Nephron progenitor cell (in vitro differentiated cells): ENCODE measurements at regions not wholly inside any gene's neighbourhood (a gene's known extent, or its start where the extent isn't known, plus 50 kb on each side); places are given as distances from the start of the nearest gene placed in this dataset.
A peak's percentile ranks its signal among the peaks of the same experiment; 100 is the strongest.

Experiments
- DNase-seq: peaks from one replicate; pipeline ENCODE4 v3.0.0; 2021
- H3K27ac Mint-ChIP-seq: 2 replicates; pipeline ENCODE4 v1.8.0; 2021; ENCODE audit warnings: mild to moderate bottlenecking, moderate library complexity, mixed read lengths
- H3K27me3 Mint-ChIP-seq: 2 replicates; pipeline ENCODE4 v1.8.0; 2021; ENCODE audit warnings: mild to moderate bottlenecking, low read depth, mixed read lengths; ENCODE audit not compliant: poor library complexity
- H3K36me3 Mint-ChIP-seq: 2 replicates; pipeline ENCODE4 v1.8.0; 2021; ENCODE audit warnings: low read depth, mixed read lengths
- H3K4me1 Mint-ChIP-seq: 2 replicates; pipeline ENCODE4 v1.8.0; 2021; ENCODE audit warnings: mixed read lengths
- H3K4me3 Mint-ChIP-seq: 2 replicates; pipeline ENCODE4 v1.8.0; 2021; ENCODE audit warnings: mild to moderate bottlenecking, moderate library complexity, mixed read lengths
- H3K9me3 Mint-ChIP-seq: 2 replicates; pipeline ENCODE4 v1.8.0; 2021; ENCODE audit warnings: mild to moderate bottlenecking, moderate library complexity, mixed read lengths
- TF ChIP-seq, protein P1 (sequence below): fragments of 200-600 bp; sonication (generic); IDR thresholded peaks from 2 replicates; pipeline ENCODE4 v1.5.0; 2021; ENCODE audit warnings: antibody characterized with exemption

DNA sequence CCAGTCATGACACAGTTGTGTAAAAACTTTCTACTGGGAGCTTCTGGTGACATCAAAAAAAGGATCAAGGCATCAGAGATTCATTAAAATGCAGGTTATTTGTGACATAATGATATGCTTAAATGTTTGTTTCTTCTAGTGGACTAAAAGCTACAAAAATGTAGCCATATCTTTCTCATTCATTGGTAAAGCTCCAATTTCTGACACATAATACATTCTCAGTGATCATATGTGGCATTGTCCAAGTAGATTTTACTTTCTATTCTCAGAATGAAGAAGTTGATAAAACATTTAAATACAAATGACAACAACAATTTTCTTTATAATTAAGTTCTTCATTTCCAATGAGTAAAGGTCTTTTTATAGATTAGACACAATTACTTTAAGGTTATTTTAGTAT is 71.0 kb upstream of the ARHGEF26 start:
- H3K9me3 Mint-ChIP-seq = peaks cover 5% of the 10 kb centered on the region
- DNase-seq = no peak
- peaks cover 9% of the 10 kb centered on the region for H3K27me3 Mint-ChIP-seq
- no peaks in the 10 kb centered on the region for H3K36me3 Mint-ChIP-seq
- H3K4me3 Mint-ChIP-seq = no peak overlapping the region
- TF ChIP-seq, protein P1, sequence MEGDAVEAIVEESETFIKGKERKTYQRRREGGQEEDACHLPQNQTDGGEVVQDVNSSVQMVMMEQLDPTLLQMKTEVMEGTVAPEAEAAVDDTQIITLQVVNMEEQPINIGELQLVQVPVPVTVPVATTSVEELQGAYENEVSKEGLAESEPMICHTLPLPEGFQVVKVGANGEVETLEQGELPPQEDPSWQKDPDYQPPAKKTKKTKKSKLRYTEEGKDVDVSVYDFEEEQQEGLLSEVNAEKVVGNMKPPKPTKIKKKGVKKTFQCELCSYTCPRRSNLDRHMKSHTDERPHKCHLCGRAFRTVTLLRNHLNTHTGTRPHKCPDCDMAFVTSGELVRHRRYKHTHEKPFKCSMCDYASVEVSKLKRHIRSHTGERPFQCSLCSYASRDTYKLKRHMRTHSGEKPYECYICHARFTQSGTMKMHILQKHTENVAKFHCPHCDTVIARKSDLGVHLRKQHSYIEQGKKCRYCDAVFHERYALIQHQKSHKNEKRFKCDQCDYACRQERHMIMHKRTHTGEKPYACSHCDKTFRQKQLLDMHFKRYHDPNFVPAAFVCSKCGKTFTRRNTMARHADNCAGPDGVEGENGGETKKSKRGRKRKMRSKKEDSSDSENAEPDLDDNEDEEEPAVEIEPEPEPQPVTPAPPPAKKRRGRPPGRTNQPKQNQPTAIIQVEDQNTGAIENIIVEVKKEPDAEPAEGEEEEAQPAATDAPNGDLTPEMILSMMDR = no peak
- no peaks in the 10 kb centered on the region for H3K4me1 Mint-ChIP-seq
- no peak overlapping the region for H3K27ac Mint-ChIP-seq

- H3K4me1 Mint-ChIP-seq = no peaks in the 10 kb centered on the region
- no peak overlapping the region for H3K27ac Mint-ChIP-seq
These were observed 70.4 kb upstream of the ARHGEF26 start for GRCh38 chr3:154050766-154051165.

GRCh38 chr3:154059833-154060232 is 61.4 kb upstream of the ARHGEF26 start:
- TF ChIP-seq, protein P1 = no peak
- Mint-ChIP-seq H3K27me3 (no peaks in the 10 kb centered on the region), H3K36me3 (no peaks in the 10 kb centered on the region), H3K9me3 (no peaks in the 10 kb centered on the region), H3K4me3 (peak overlapping the region; percentile 19), H3K4me1 (peaks cover 19% of the 10 kb centered on the region), H3K27ac (peak overlapping the region; percentile 36)
- peak; percentile 3 for DNase-seq

More at GRCh38 chr3:154050766-154051165, 70.4 kb upstream of the ARHGEF26 start:
- Mint-ChIP-seq H3K4me3 (no peak overlapping the region), H3K27me3 (peaks cover 9% of the 10 kb centered on the region), H3K36me3 (no peaks in the 10 kb centered on the region), H3K9me3 (peaks cover 5% of the 10 kb centered on the region)
- no peak for DNase-seq
- TF ChIP-seq, protein P1 = no peak

- DNase-seq = no peak
- peaks cover 19% of the 10 kb centered on the region for H3K4me1 Mint-ChIP-seq
- peak overlapping the region; percentile 40 for H3K27ac Mint-ChIP-seq
- H3K9me3 Mint-ChIP-seq = no peaks in the 10 kb centered on the region
- TF ChIP-seq, protein P1 = no peak
- no peaks in the 10 kb centered on the region for H3K27me3 Mint-ChIP-seq
- H3K4me3 Mint-ChIP-seq = no peak overlapping the region
- no peaks in the 10 kb centered on the region for H3K36me3 Mint-ChIP-seq
These were observed 60.8 kb upstream of the ARHGEF26 start for GRCh38 chr3:154060238-154061000.

- no peak overlapping the region for H3K27ac Mint-ChIP-seq
- no peaks in the 10 kb centered on the region for H3K9me3 Mint-ChIP-seq
- H3K4me3 Mint-ChIP-seq = no peak overlapping the region
- H3K27me3 Mint-ChIP-seq = no peaks in the 10 kb centered on the region
- no peaks in the 10 kb centered on the region for H3K36me3 Mint-ChIP-seq
- H3K4me1 Mint-ChIP-seq = peaks cover 19% of the 10 kb centered on the region
- TF ChIP-seq, protein P1 = no peak
- no peak for DNase-seq
These were observed 60.2 kb upstream of the ARHGEF26 start for GRCh38 chr3:154061001-154061370.

- TF ChIP-seq, protein P1 = no peak
- H3K36me3 Mint-ChIP-seq = no peaks in the 10 kb centered on the region
- DNase-seq = no peak
- no peaks in the 10 kb centered on the region for H3K9me3 Mint-ChIP-seq
- no peak overlapping the region for H3K4me3 Mint-ChIP-seq
- peaks cover 19% of the 10 kb centered on the region for H3K4me1 Mint-ChIP-seq
- H3K27me3 Mint-ChIP-seq = no peaks in the 10 kb centered on the region
- H3K27ac Mint-ChIP-seq = no peak overlapping the region
These were observed 58.7 kb upstream of the ARHGEF26 start for GRCh38 chr3:154062513-154062912.
